MCF 10A (cell line): ENCODE measurements at regions not wholly inside any gene's neighbourhood (a gene's known extent, or its start where the extent isn't known, plus 50 kb on each side); places are given as distances from the start of the nearest gene placed in this dataset.
"Not testable (repeated sequence)": the region's sequence is repeated elsewhere in the genome, so short reads cannot be mapped to it uniquely, and the experiment has no call there.

Experiments used
- BruUV-seq: library from RNA; stranded (reverse); fragments of 400-500 nt; replicated peaks from 2 replicates; lab custom pipeline; 2021; lab: Mats Ljungman, UMichigan
- CTCF ChIA-PET: fragments of 300-600 bp; sonication (Branson Sonifier 250); formaldehyde crosslinking; extraction: SDS; loops from one replicate; lab custom pipeline; 2021; ENCODE audit warnings: antibody characterized with exemption, inconsistent platforms; lab: Yijun Ruan, JAX
- POLR2A ChIA-PET: fragments of 300-600, 350-650 bp; sonication (Branson Sonifier 250); formaldehyde crosslinking; extraction: SDS; loops from one replicate; lab custom pipeline; 2020; ENCODE audit warnings: antibody characterized with exemption, inconsistent platforms; lab: Yijun Ruan, JAX
- DNase-seq: peaks from one replicate; pipeline ENCODE4 v3.0.0-alpha.2; 2018; ENCODE audit not compliant: unreplicated experiment
- H3K27ac Mint-ChIP-seq: one replicate; pipeline ENCODE4 v1.8.0; 2022; ENCODE audit warnings: mild to moderate bottlenecking, low read depth, mixed read lengths; ENCODE audit not compliant: unreplicated experiment
- H3K27me3 Mint-ChIP-seq: one replicate; pipeline ENCODE4 v1.8.0; 2022; ENCODE audit warnings: mixed read lengths; ENCODE audit not compliant: insufficient read depth, unreplicated experiment
- H3K36me3 Mint-ChIP-seq: one replicate; pipeline ENCODE4 v1.8.0; 2022; ENCODE audit warnings: mild to moderate bottlenecking, moderate library complexity, mixed read lengths; ENCODE audit not compliant: insufficient read depth, unreplicated experiment
- H3K4me1 Mint-ChIP-seq: one replicate; pipeline ENCODE4 v1.8.0; 2022; ENCODE audit warnings: mixed read lengths; ENCODE audit not compliant: insufficient read depth, unreplicated experiment
- H3K4me3 Mint-ChIP-seq: one replicate; pipeline ENCODE4 v1.8.0; 2022; ENCODE audit warnings: mild to moderate bottlenecking, moderate library complexity, mixed read lengths; ENCODE audit not compliant: unreplicated experiment
- H3K9me3 Mint-ChIP-seq: one replicate; pipeline ENCODE4 v1.8.0; 2022; ENCODE audit warnings: mixed read lengths; ENCODE audit not compliant: unreplicated experiment
- CTCF ChIP-seq: fragments of 200-600 bp; IDR thresholded peaks from one replicate; pipeline ENCODE4 v1.8.0; 2022; ENCODE audit warnings: antibody characterized with exemption, mild to moderate bottlenecking; ENCODE audit not compliant: unreplicated experiment
- intact Hi-C: fragments of 100-400 bp; cut with micrococcal nuclease; formaldehyde crosslinking; loops from 2 replicates; pipeline ENCODE4 v1.14.1; 2022

- no peak for TF ChIP-seq CTCF
- CTCF ChIA-PET = interaction anchor here (0.6 kb wide), 1 partner anchor 761 kb away, joined by 3 read pairs; no protein-coding TSS in a partner anchor
- Mint-ChIP-seq H3K4me3 (no peak overlapping the region), H3K36me3 (no peaks in the 10 kb centered on the region), H3K27ac (no peak overlapping the region), H3K27me3 (no peaks in the 10 kb centered on the region), H3K9me3 (peaks cover 12% of the 10 kb centered on the region), H3K4me1 (peaks cover 5% of the 10 kb centered on the region)
- BruUV-seq = no TSS peak
- POLR2A ChIA-PET = no interaction called here
- DNase-seq = no peak
- intact Hi-C loops = no loop called here
Observed at GRCh38 chr14:48568252-48568651, 892.8 kb upstream of the MDGA2 start.

GRCh38 chr14:48563489-48563888 is 888.1 kb upstream of the MDGA2 start:
- CTCF ChIA-PET = no interaction called here
- no peak overlapping the region for H3K4me3 Mint-ChIP-seq
- H3K36me3 Mint-ChIP-seq = no peaks in the 10 kb centered on the region
- H3K9me3 Mint-ChIP-seq = peaks cover 8% of the 10 kb centered on the region
- H3K27me3 Mint-ChIP-seq = no peaks in the 10 kb centered on the region
- intact Hi-C loops = no loop called here
- DNase-seq = peak; percentile 62
- TF ChIP-seq CTCF = no peak
- POLR2A ChIA-PET = no interaction called here
- H3K4me1 Mint-ChIP-seq = peaks cover 13% of the 10 kb centered on the region
- H3K27ac Mint-ChIP-seq = no peak overlapping the region
- BruUV-seq = no TSS peak

- H3K9me3 Mint-ChIP-seq, BruUV-seq, H3K4me3 Mint-ChIP-seq, CTCF ChIA-PET, H3K36me3 Mint-ChIP-seq, H3K27me3 Mint-ChIP-seq, H3K27ac Mint-ChIP-seq, POLR2A ChIA-PET, DNase-seq, intact Hi-C loops: not testable (repeated sequence)
- peaks cover 13% of the 10 kb centered on the region for H3K4me1 Mint-ChIP-seq
Observed at GRCh38 chr14:48561438-48561837, 886.0 kb upstream of the MDGA2 start.

DNA sequence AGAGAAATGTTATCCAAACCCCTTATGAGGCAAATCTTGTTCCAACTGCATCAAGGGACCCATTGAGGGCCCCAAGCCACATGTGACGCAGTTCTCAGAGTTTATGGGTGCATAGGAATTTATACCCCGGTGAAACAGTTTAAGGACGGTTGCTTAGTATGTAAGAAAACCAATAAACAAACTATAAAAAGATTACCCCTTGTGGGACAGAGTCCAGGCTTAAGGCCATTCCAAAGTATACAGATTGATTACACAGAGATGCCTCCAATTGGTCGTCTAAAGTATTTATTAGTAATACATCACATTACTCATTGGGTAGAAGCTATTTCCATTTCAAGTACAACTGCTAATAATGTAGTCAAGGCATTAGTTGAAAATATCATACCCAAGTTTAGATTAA is 885.0 kb upstream of the MDGA2 start:
- H3K4me1 Mint-ChIP-seq = peaks cover 13% of the 10 kb centered on the region
- no peak for DNase-seq
- H3K4me3 Mint-ChIP-seq = no peak overlapping the region
- intact Hi-C loops = no loop called here
- H3K36me3 Mint-ChIP-seq = no peaks in the 10 kb centered on the region
- peaks cover 8% of the 10 kb centered on the region for H3K9me3 Mint-ChIP-seq
- no peak for TF ChIP-seq CTCF
- no TSS peak for BruUV-seq
- ChIA-PET POLR2A (no interaction called here), CTCF (no interaction called here)
- H3K27me3 Mint-ChIP-seq = no peaks in the 10 kb centered on the region
- no peak overlapping the region for H3K27ac Mint-ChIP-seq

GRCh38 chr14:48553443-48553842 is 878.0 kb upstream of the MDGA2 start:
- no TSS peak for BruUV-seq
- TF ChIP-seq CTCF = no peak
- H3K4me3 Mint-ChIP-seq = no peak overlapping the region

More at GRCh38 chr14:48553443-48553842, 878.0 kb upstream of the MDGA2 start:
- no peak overlapping the region for H3K27ac Mint-ChIP-seq
- no peaks in the 10 kb centered on the region for H3K4me1 Mint-ChIP-seq
- ChIA-PET CTCF (no interaction called here), POLR2A (no interaction called here)
- no peak for DNase-seq
- no peaks in the 10 kb centered on the region for H3K27me3 Mint-ChIP-seq
- intact Hi-C loops = no loop called here
- H3K9me3 Mint-ChIP-seq = no peaks in the 10 kb centered on the region
- H3K36me3 Mint-ChIP-seq = no peaks in the 10 kb centered on the region
